Suppressor macrophage treated with lipopolysaccharide for 4 hours (primary cell): ENCODE measurements at regions not wholly inside any gene's neighbourhood (a gene's known extent, or its start where the extent isn't known, plus 50 kb on each side); places are given as distances from the start of the nearest gene placed in this dataset.

Experiments
- DNase-seq: peaks from one replicate; pipeline ENCODE4 v3.0.0-alpha.2; 2020

GRCh38 chr11:69545976-69546617, 64.6 kb downstream of the LINC01488 start:
- DNase-seq, result no peak

- DNase-seq, result no peak
These were observed 65.4 kb downstream of the LINC01488 start for GRCh38 chr11:69546735-69547370.

GRCh38 chr11:69550846-69551245, 69.4 kb downstream of the LINC01488 start:
- no peak for DNase-seq

GRCh38 chr11:69551963-69552362, 70.5 kb downstream of the LINC01488 start:
- DNase-seq, result no peak

DNA sequence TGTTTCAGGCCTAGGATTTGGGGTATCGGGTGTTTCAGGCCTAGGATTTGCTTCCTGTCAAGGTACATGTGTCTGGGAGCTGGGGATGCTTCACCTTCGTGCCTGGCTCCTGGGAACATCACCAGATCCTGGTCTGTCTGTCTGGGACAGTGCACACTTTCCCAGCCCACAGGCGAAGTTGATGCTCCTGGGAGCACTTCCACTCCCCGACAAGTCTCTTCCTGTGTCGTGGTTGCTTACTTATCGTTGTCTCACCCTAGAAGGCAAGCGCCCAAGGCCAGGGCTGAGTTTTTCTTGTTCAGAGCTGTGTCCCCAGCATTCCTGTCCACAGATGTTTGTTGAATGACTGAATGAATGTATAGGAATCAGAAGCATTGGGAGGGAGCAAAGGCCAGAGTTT, 71.5 kb downstream of the LINC01488 start:
- DNase-seq, result no peak

GRCh38 chr11:69553416-69554357, 72.2 kb downstream of the LINC01488 start:
- DNase-seq, result no peak

GRCh38 chr11:69554849-69555248, 73.4 kb downstream of the LINC01488 start:
- no peak for DNase-seq

DNA sequence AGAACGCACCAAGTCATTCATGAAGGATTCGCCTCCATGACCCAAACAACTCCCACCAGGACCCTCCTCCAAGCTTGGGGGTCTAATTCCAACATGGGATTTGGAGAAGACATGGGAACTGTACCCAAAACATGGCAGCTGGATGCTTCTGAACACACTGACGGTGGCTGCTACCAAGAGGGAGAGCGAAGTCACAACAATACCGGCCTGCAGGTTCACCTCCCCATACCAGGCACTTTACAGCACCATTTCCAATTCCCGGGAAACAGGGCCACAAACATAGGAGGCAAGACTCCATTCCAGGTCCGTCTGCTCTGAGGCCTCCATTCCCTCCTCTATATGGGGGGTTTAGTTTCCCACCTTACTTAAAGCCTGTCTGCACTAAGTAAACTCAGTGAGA, 75.8 kb downstream of the LINC01488 start:
- DNase-seq, result no peak

DNA sequence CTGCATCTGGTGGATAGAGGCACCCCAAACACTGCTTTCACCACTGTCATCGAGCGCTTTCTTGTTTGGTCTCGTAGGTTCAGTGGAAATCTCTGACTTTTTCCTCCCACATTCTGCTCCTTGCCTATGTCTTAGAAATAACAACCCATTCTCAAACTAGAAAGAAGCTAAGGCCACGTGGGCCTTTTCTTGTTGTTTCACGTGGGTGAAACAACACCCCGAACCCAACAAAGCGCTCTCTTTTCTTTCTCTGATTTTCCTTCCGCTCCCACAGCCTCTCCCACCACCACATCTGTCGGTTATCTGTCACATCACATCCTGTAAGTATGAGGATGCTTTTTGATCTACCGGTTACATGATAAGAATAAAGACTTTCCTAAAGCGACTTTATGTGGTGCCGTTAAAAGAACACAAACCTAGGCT, 77.1 kb downstream of the LINC01488 start:
- DNase-seq, result no peak

GRCh38 chr11:69559181-69559580, 77.7 kb downstream of the LINC01488 start:
- no peak for DNase-seq

DNA sequence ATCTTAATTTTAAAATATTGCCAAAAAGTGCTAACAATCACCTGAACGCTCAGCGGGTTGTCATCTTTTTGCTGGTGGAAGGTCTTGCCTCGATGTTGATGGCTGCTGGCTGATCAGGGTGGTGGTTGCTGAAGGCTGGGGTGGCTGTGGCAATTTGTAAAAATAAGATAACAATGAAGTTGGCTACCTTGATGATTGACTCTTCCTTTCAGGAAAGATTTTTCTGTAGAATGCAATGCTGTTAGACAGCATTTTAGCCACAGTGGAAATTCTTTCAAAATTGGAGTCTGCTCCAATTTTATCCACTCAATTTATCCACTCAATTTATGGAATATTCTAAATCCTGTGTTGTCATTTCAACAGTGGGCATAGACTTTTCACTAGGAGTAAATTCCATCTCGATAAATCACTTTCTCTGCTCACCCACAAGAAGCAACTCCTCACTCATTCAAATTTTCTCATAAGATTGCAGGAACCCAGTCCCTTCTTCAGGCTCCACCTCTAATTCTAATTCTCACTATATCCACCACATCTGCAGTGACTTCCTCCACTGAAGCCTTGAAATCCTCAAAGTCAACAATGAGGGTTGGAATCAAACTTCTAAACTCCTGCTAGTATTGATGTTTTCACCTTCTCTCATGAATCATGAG, 78.8 kb downstream of the LINC01488 start:
- no peak for DNase-seq

DNA sequence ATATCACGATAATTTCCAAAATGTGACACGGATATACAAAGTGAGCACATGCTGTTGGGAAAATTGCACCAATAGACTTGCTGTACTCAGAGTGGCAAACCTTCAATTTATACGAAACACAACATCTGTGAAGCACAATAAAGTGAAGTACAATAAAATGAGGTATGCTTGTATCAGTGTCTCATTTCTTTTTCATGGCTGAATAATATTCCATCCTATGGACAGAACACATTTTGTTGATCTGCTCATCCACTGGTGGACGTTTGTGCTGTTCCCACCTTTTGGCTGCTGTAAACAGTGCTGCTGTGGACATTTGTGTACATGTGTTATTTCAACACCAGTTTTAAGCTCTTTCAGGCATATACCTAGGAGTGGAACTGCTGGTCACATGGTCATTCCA, 78.7 kb upstream of the CCND1 start:
- no peak for DNase-seq

- no peak for DNase-seq
These were observed 78.1 kb upstream of the CCND1 start for GRCh38 chr11:69562816-69563215.

DNA sequence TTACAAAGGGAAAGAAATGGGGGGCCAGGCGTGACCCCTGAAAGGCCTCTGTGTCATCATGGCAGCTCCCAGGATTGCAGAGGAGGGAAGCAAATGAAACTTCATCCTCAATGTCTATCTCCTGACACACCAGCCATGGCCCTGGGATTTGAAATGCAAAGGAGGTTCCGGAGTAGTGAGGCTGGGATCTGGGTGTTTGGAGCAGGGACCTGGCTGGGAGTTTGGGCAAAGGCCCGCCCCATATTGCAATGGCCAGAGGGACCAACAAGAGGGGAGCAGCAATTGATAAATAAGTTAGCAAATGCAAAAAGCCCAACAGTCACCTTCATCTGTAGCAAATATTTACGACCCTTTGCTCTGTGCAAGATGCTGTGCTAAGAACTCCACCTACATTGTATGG, 77.7 kb upstream of the CCND1 start:
- DNase-seq, result no peak

- DNase-seq, result no peak
These were observed 76.8 kb upstream of the CCND1 start for GRCh38 chr11:69563946-69564775.

- DNase-seq, result peak; percentile 24
These were observed 75.0 kb upstream of the CCND1 start for GRCh38 chr11:69566001-69566400.

DNA sequence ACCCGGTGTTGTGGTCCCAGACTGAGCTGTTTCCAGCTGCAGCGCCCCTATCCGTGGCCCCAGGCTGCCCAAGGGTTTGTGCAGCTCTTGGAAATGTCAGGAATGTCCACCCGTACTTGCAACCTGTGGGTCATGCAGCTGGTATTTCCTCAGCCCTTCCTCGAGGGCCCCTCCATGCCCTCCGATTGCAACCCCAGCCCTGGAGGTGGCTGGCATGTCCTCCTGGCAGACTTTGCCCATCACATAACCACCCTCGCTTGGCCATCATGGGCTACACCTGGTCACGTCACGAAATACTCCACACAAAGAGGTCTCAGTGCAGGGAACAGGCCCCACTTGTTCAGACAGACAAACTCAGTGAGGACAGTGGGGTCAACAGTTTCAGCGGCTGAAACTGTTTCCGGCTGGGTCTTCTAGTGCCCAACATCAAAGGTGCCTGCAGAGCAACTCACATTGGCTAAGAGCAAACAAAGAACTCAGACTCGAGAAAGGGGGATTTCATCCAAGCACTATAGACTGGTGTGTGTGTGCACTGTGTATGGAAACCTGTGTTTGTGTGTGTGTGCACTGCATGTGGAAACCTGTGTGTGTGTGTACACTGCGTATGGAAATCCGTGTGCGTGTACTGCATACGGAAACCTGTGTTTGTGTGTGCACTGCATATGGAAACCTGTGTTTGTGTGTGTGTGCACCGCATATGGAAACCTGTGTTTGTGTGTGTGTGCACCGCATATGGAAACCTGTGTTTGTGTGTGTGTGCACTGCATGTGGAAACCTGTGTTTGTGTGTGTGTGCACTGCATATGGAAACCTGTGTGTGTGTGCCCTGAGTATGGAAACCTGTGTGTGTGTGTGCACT, 72.8 kb upstream of the CCND1 start:
- DNase-seq, result no peak

GRCh38 chr11:69568809-69569097, 72.2 kb upstream of the CCND1 start:
- DNase-seq, result no peak

GRCh38 chr11:69569306-69570200, 71.4 kb upstream of the CCND1 start:
- no peak for DNase-seq

GRCh38 chr11:69572233-69572860, 68.6 kb upstream of the CCND1 start:
- DNase-seq, result no peak
